AG10803 (cell line): ENCODE measurements at regions not wholly inside any gene's neighbourhood (a gene's known extent, or its start where the extent isn't known, plus 50 kb on each side); places are given as distances from the start of the nearest gene placed in this dataset.

ENCODE experiments used
- DNase-seq: peaks from one replicate; pipeline ENCODE4 v3.0.0; 2010; ENCODE audit warnings: low read depth
- H3K4me3 ChIP-seq: 2 replicates; pipeline ENCODE4 v1.5.1; 2011; ENCODE audit warnings: mild to moderate bottlenecking, low read length, control low read depth
- CTCF ChIP-seq: conservative IDR thresholded peaks from 2 replicates; pipeline ENCODE4 v1.5.1; 2011; ENCODE audit warnings: mild to moderate bottlenecking, low read length, control low read depth, inconsistent platforms

- DNase-seq = no peak
Measured at GRCh38 chr4:11326021-11326420, 102.7 kb downstream of the HS3ST1 start.

GRCh38 chr4:11323771-11324170 lies 104.9 kb downstream of the HS3ST1 start:
- DNase-seq = no peak
- H3K4me3 ChIP-seq = no peak overlapping the region
- no peak for TF ChIP-seq CTCF

More at GRCh38 chr4:11326021-11326420, 102.7 kb downstream of the HS3ST1 start:
- no peak for TF ChIP-seq CTCF
- H3K4me3 ChIP-seq = no peak overlapping the region

- DNase-seq = no peak
- no peak for TF ChIP-seq CTCF
- no peak overlapping the region for H3K4me3 ChIP-seq
Measured at GRCh38 chr4:11313157-11313943, 115.3 kb downstream of the HS3ST1 start.

GRCh38 chr4:11312389-11312788 lies 116.3 kb downstream of the HS3ST1 start:
- no peak for DNase-seq
- H3K4me3 ChIP-seq = no peak overlapping the region
- no peak for TF ChIP-seq CTCF

GRCh38 chr4:11301075-11301660 lies 127.5 kb downstream of the HS3ST1 start:
- DNase-seq = no peak
- TF ChIP-seq CTCF = no peak
- no peak overlapping the region for H3K4me3 ChIP-seq

GRCh38 chr4:11299836-11300235 lies 128.9 kb downstream of the HS3ST1 start:
- H3K4me3 ChIP-seq = no peak overlapping the region
- no peak for TF ChIP-seq CTCF
- no peak for DNase-seq

- no peak overlapping the region for H3K4me3 ChIP-seq
- no peak for DNase-seq
- no peak for TF ChIP-seq CTCF
Measured at GRCh38 chr4:11299016-11299415, 129.7 kb downstream of the HS3ST1 start.
